GM12874 (cell line): ENCODE measurements at regions not wholly inside any gene's neighbourhood (a gene's known extent, or its start where the extent isn't known, plus 50 kb on each side); places are given as distances from the start of the nearest gene placed in this dataset.

ENCODE experiments used
- TF ChIP-seq, protein P1 (sequence below): IDR thresholded peaks from 2 replicates; pipeline ENCODE4 v1.5.1; 2011; ENCODE audit warnings: low read depth, mild to moderate bottlenecking, control low read depth, low read length, moderate library complexity; ENCODE audit not compliant: insufficient read depth

DNA sequence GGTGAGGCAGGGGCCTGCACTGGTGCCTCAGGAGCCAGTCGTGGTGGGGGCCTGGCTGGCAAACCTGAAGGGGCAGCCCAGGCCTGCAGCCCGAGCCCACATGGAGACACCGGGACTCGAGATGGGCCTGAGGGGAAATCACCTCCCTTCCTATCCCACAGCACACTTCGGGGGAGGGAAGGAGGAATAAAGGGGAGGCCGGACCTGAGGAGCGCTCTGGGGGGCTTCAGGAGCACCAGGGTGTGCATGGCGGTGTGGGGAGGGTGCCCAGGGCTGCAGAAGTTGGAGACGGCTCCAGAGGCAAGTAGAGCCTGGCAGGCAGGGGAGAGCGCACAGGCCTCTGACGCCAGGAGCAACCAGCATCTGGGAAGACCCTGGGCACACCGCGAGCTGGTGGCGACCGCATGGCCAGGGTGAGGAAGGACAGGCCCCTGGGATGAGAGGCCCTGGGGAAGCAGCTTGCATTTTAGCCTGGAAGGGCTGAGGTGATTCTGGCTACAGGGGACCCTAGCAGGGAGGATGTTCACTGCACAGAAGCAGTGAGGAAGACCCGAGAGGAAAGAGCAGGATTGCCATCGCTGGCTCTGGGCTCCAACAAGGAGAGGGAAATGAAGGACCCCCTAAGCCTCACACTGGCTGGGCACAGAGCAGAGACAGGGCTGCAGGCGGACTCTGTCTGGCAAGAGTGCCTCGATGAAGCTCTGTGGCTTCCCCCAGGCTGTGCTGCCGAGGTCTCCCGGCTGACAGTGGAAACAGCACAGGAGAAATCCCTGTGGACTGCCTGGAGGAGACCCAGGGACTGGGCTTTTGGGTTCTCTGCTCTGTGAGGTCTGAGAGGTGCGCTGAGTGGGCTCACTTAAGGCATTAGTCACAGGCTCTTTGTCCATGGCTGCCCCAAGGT lies 457.7 kb downstream of the BRD1 start:
- TF ChIP-seq, protein P1, sequence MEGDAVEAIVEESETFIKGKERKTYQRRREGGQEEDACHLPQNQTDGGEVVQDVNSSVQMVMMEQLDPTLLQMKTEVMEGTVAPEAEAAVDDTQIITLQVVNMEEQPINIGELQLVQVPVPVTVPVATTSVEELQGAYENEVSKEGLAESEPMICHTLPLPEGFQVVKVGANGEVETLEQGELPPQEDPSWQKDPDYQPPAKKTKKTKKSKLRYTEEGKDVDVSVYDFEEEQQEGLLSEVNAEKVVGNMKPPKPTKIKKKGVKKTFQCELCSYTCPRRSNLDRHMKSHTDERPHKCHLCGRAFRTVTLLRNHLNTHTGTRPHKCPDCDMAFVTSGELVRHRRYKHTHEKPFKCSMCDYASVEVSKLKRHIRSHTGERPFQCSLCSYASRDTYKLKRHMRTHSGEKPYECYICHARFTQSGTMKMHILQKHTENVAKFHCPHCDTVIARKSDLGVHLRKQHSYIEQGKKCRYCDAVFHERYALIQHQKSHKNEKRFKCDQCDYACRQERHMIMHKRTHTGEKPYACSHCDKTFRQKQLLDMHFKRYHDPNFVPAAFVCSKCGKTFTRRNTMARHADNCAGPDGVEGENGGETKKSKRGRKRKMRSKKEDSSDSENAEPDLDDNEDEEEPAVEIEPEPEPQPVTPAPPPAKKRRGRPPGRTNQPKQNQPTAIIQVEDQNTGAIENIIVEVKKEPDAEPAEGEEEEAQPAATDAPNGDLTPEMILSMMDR, result no peak

DNA sequence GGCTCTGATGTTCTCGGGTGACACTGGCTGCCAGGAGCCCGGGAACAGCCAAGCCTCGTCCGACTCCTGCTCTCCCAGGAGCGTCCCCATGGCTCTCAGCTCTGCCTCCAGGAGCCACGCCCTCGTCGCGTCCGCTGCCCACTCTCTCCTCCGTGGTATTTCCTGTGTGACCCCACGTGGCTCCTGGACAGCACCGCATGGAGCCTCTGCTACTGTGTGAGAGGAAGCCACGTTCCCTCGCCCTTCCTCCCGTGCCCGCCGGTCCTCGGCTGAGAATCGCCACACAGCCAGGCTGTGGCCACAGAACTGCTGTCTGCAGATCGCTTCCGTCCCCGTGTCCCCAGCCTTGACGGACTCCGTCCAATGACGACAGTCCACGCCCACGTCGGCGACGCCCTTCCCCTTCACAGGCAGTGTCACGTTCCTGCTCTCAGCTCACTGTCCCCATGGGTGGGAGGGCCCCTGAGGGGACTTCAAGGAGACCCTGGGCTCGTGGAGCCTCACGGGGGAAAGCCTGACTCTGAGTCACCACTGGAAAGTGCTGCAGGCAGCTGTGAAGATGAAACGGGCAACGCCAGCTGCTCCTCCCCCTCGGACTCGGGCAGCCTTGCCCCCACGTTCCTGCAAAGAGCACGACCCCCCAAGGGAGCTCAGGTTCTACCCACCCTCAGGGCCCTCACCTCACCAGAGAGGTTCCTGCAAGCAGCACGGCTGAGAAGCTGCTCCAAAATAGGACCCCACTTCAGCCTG lies 458.5 kb downstream of the BRD1 start:
- TF ChIP-seq, protein P1, result no peak

DNA sequence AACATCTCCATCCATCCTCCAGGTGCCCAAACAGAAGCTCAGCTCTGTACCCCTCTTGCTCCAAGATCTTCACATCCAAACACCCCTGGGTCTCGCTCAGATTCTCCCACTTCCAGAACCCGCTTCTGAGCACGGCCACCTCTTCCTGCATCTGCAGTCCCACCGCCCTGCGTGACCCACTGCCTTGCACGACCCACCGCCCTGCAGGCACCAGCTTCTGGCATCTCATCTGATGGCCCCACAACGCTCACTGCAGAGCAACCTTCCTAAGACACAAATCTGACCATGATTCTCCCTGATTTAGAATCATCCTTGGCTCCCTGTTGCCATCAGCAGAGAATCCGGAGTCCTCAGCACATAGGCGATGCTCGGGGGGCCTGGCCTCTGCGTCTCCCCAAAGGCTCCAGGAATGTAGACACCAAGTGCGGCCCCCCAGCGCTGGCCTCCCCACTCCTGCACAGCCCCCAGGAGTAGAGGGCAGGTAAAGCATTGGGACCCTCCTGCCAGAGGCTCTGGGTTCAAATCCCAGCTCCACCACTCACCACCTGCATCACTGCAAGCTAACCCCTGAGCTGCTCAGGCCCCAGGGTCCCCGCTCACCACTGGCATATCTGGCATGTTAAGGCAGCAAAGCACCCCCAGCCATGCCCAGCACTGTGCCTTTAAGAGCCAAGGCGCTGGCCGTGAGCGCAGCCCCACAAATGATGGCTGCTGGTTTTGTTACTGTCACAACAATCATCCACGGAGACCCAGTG lies 459.3 kb downstream of the BRD1 start:
- TF ChIP-seq, protein P1, result no peak

DNA sequence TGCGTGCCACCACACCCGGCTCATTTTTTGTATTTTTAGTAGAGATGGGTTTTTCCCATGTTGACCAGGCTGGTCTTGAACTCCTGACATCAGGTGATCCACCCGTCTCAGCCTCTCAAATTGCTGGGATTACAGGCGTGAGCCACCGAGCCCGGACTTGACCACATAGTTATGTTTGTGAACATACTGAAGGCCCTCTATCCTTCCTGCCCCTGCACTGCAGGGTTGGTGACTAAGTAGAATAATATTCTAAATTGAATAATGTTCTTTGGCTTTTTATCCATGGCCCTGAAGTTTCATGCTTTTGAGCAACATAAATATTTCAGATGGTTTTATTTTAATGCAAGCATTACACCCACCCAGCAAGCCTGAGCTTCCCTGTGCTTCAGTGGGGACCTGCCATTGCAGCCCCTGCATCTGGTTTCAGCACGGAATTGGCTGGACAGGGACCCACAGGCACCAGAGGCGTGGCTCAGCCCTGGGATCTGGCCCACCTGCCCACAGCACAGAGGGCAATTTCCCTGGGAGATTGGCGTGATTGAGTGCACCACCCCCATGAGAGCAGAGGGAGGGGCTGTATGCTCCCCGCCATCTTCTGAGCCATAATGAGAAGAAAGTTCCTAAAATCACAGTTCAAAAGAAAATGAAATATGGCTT lies 460.5 kb downstream of the BRD1 start:
- TF ChIP-seq, protein P1, result no peak

DNA sequence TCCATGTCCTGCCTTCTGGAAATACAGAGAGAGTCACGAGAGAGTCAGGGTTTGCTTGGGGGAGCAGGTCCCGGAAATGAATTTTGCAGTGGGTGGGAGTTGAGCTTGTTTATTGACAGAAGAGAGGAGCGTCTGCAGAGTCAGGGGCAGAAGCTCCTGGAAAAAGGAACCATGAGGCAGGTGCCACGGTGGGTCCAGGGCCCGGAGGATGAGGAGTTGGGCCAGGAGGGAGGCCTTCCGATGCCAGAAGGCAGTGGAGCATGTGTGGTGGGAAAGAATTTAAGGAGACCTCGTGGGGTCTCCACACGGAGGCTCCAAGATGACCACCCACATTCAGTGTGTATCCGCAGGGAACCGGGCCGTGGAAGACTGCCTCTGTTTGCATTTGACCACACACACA lies 461.2 kb downstream of the BRD1 start:
- TF ChIP-seq, protein P1, result no peak

DNA sequence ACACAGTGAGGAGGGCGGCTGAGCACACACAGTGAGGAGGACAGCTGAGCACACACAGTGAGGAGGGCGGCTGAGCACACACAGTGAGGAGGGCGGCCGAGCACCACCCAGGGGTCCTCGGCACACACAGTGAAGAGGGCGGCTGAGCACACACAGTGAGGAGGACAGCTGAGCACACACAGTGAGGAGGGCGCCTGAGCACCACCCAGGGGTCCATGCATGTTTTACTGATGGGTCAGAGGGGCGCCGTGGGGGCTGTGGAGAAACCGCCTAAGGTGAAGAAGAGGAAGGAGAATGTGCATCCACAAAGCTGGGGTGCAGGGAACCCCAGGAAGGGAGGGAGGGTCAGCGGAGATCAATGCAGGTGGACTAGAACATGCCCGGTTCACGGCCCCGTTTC lies 461.8 kb downstream of the BRD1 start:
- TF ChIP-seq, protein P1, result no peak
